Caco-2 (cell line): ENCODE measurements at regions not wholly inside any gene's neighbourhood (a gene's known extent, or its start where the extent isn't known, plus 50 kb on each side); places are given as distances from the start of the nearest gene placed in this dataset.

Experiments
- BruUV-seq: library from RNA; stranded (reverse); fragments of 400-500 nt; replicated peaks from 2 replicates; lab custom pipeline; 2021; lab: Mats Ljungman, UMichigan
- CTCF ChIA-PET: fragments of 300-600 bp; sonication (Branson Sonifier 250); formaldehyde crosslinking; loops from one replicate; lab custom pipeline; 2022; ENCODE audit warnings: antibody characterized with exemption; lab: Charles Lee
- POLR2A ChIA-PET: fragments of 300-600 bp; sonication (Branson Sonifier 250); formaldehyde crosslinking; loops from one replicate; lab custom pipeline; 2022; ENCODE audit warnings: antibody characterized with exemption; lab: Charles Lee
- DNase-seq, 2 experiments: peaks; one replicate each; pipeline versions ENCODE4 v3.0.0 to v3.0.0-alpha.2; 2020 to 2022
- H3K27me3 ChIP-seq: replicated peaks from 2 replicates; pipeline ENCODE4 v1.6.0; 2011; ENCODE audit warnings: low read length; ENCODE audit not compliant: control insufficient read depth, insufficient read depth
- H3K36me3 ChIP-seq: 2 replicates; pipeline ENCODE4 v1.5.1; 2011; ENCODE audit warnings: low read length; ENCODE audit not compliant: control insufficient read depth, insufficient read depth
- H3K4me1 ChIP-seq: fragments of 250-450 bp; sonication (Bioruptor Pico); 2 replicates; pipeline ENCODE4 v1.5.1; 2020; ENCODE audit warnings: mild to moderate bottlenecking
- H3K4me3 ChIP-seq: 2 replicates; pipeline ENCODE4 v1.5.1; 2011; ENCODE audit warnings: low read depth, mild to moderate bottlenecking, control low read depth, low read length
- H3K9me3 ChIP-seq: fragments of 250-450 bp; sonication (Bioruptor Pico); 2 replicates; pipeline ENCODE4 v1.5.1; 2020; ENCODE audit warnings: mild to moderate bottlenecking, moderate library complexity
- H3K27ac Mint-ChIP-seq: one replicate; pipeline ENCODE4 v1.8.0; 2022; ENCODE audit warnings: mixed read lengths; ENCODE audit not compliant: unreplicated experiment
- H3K27me3 Mint-ChIP-seq: one replicate; pipeline ENCODE4 v1.8.0; 2022; ENCODE audit warnings: mixed read lengths; ENCODE audit not compliant: insufficient read depth, unreplicated experiment
- H3K36me3 Mint-ChIP-seq: one replicate; pipeline ENCODE4 v1.8.0; 2022; ENCODE audit warnings: mild to moderate bottlenecking, mixed read lengths; ENCODE audit not compliant: insufficient read depth, unreplicated experiment
- H3K4me1 Mint-ChIP-seq: one replicate; pipeline ENCODE4 v1.8.0; 2022; ENCODE audit warnings: low read depth, mixed read lengths; ENCODE audit not compliant: unreplicated experiment
- H3K4me3 Mint-ChIP-seq: one replicate; pipeline ENCODE4 v1.8.0; 2022; ENCODE audit warnings: mild to moderate bottlenecking, moderate library complexity, mixed read lengths; ENCODE audit not compliant: unreplicated experiment
- H3K9me3 Mint-ChIP-seq: one replicate; pipeline ENCODE4 v1.8.0; 2022; ENCODE audit warnings: mixed read lengths; ENCODE audit not compliant: unreplicated experiment
- intact Hi-C: fragments of 100-400 bp; cut with micrococcal nuclease; formaldehyde crosslinking; loops from one replicate; pipeline ENCODE4 v1.10.0; 2022; ENCODE audit not compliant: unreplicated experiment
- TF ChIP-seq, protein P1 (sequence below), 2 experiments: fragments of 200-600 bp in 1 of 2; IDR thresholded peaks; 1 replicate in 1 of 2; 2 replicates in 1 of 2; pipeline versions ENCODE4 v1.5.1 to v1.8.0; 2011 to 2022; ENCODE audit warnings: antibody characterized with exemption in 1 of 2, control low read depth in 1 of 2, inconsistent platforms in 1 of 2, low read depth in 1 of 2, low read length in 1 of 2, mild to moderate bottlenecking in 1 of 2, moderate library complexity in 1 of 2; ENCODE audit not compliant: insufficient read depth in 1 of 2, severe bottlenecking in 1 of 2, unreplicated experiment in 1 of 2

DNA sequence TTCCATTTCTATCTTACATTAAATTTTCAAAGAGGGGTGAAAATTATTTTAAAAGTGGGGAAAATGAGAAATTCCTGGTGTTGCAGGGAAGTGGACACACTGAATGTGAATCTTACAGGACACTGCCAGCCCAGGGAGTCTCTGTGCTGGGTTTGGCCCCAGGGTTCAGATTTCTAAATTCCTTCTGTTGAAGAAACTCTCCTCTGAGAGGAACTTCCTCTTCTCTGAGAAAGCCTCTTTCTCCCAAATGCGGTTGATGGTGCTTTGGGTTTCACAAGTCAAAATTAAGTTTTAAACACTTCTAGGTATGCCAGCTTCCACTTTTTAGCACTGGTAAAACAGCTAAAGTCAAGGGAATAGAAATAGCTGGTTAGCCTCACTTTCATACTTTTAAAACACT lies 317.9 kb upstream of the ITGA1 start:
- H3K27ac Mint-ChIP-seq: no peak overlapping the region
- H3K4me1 ChIP-seq: no peaks in the 10 kb centered on the region
- H3K4me3 Mint-ChIP-seq: no peak overlapping the region
- H3K36me3 Mint-ChIP-seq: no peaks in the 10 kb centered on the region
- no peak for DNase-seq
- no peaks in the 10 kb centered on the region for H3K27me3 ChIP-seq
- no peaks in the 10 kb centered on the region for H3K9me3 ChIP-seq
- H3K9me3 Mint-ChIP-seq: no peaks in the 10 kb centered on the region
- TF ChIP-seq, protein P1, sequence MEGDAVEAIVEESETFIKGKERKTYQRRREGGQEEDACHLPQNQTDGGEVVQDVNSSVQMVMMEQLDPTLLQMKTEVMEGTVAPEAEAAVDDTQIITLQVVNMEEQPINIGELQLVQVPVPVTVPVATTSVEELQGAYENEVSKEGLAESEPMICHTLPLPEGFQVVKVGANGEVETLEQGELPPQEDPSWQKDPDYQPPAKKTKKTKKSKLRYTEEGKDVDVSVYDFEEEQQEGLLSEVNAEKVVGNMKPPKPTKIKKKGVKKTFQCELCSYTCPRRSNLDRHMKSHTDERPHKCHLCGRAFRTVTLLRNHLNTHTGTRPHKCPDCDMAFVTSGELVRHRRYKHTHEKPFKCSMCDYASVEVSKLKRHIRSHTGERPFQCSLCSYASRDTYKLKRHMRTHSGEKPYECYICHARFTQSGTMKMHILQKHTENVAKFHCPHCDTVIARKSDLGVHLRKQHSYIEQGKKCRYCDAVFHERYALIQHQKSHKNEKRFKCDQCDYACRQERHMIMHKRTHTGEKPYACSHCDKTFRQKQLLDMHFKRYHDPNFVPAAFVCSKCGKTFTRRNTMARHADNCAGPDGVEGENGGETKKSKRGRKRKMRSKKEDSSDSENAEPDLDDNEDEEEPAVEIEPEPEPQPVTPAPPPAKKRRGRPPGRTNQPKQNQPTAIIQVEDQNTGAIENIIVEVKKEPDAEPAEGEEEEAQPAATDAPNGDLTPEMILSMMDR (IDR thresholded peaks at IDR 0.05; ENCODE audit: insufficient read depth in 1 of 2, low read depth in 1 of 2, low read length in 1 of 2, severe bottlenecking in 1 of 2, unreplicated experiment in 1 of 2): no peak
- no peaks in the 10 kb centered on the region for H3K27me3 Mint-ChIP-seq
- no TSS peak for BruUV-seq
- H3K4me3 ChIP-seq: no peak overlapping the region
- no peaks in the 10 kb centered on the region for H3K36me3 ChIP-seq
- ChIA-PET POLR2A (no interaction called here), CTCF (no interaction called here)
- no peaks in the 10 kb centered on the region for H3K4me1 Mint-ChIP-seq
- intact Hi-C loops: no loop called here

DNA sequence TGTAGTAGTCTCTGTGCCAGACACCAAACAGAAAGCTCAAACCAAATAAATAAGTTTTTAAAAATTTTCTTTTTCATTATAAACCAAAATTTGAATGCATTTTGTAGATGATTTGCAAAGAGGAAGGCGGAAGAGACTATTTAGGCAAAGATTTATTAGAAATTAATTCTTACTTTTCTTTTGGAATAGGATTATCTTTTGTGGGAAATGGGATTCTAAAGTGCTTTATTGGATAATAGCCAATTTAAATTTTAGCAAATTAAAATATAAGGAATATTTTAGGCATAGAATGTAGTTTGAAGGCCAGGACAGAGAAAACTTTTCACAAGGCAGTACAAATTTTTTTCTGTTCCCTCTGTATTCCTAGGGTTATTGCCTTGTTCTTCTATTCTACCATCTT lies 311.4 kb upstream of the ITGA1 start:
- peaks cover 4% of the 10 kb centered on the region for H3K27me3 Mint-ChIP-seq
- POLR2A ChIA-PET: no interaction called here
- peaks cover 7% of the 10 kb centered on the region for H3K9me3 Mint-ChIP-seq
- no peaks in the 10 kb centered on the region for H3K36me3 Mint-ChIP-seq
- no peak overlapping the region for H3K4me3 Mint-ChIP-seq
- BruUV-seq: no TSS peak
- H3K4me3 ChIP-seq: no peak overlapping the region
- no peaks in the 10 kb centered on the region for H3K27me3 ChIP-seq
- intact Hi-C loops: no loop called here
- H3K4me1 ChIP-seq: no peaks in the 10 kb centered on the region
- no peaks in the 10 kb centered on the region for H3K4me1 Mint-ChIP-seq
- H3K9me3 ChIP-seq: peaks cover 3% of the 10 kb centered on the region; the same call in 1 of the 2 replicates
- no peak for DNase-seq
- TF ChIP-seq, protein P1 (IDR thresholded peaks at IDR 0.05; ENCODE audit: insufficient read depth in 1 of 2, low read depth in 1 of 2, low read length in 1 of 2, severe bottlenecking in 1 of 2, unreplicated experiment in 1 of 2): no peak
- CTCF ChIA-PET: no interaction called here
- H3K36me3 ChIP-seq: no peaks in the 10 kb centered on the region
- no peak overlapping the region for H3K27ac Mint-ChIP-seq

DNA sequence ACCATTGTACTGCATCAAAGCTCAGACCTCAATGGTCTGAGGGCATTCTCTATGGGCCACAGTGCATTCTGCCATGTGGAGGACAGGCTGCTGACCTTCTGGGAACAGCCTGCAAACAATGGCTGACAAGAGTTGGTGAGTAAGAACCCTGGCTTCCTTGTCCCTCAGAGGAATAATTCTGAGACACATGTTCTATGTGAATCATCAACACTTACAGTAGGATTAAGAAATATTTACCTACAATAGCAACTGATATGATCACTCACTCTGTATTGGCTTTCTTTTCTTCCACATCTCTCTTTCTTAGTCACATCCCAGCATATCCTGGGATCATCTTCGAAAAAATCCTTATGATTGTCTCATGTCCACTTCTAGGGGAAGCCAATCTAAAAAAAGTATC lies 306.5 kb upstream of the ITGA1 start:
- ChIA-PET CTCF (no interaction called here), POLR2A (no interaction called here)
- no peak overlapping the region for H3K4me3 Mint-ChIP-seq
- no peak overlapping the region for H3K27ac Mint-ChIP-seq
- TF ChIP-seq, protein P1 (IDR thresholded peaks at IDR 0.05; ENCODE audit: insufficient read depth in 1 of 2, low read depth in 1 of 2, low read length in 1 of 2, severe bottlenecking in 1 of 2, unreplicated experiment in 1 of 2): no peak
- Histone ChIP-seq H3K4me1 (no peaks in the 10 kb centered on the region), H3K4me3 (no peak overlapping the region), H3K36me3 (no peaks in the 10 kb centered on the region), H3K9me3 (peaks cover 3% of the 10 kb centered on the region; the same call in 1 of the 2 replicates), H3K27me3 (no peaks in the 10 kb centered on the region)
- H3K36me3 Mint-ChIP-seq: no peaks in the 10 kb centered on the region
- DNase-seq: no peak
- H3K9me3 Mint-ChIP-seq: peaks cover 7% of the 10 kb centered on the region
- peaks cover 5% of the 10 kb centered on the region for H3K27me3 Mint-ChIP-seq
- no peaks in the 10 kb centered on the region for H3K4me1 Mint-ChIP-seq
- no TSS peak for BruUV-seq
- intact Hi-C loops: no loop called here
